Adrenal gland (tissue), 9 donors: ENCODE measurements at regions not wholly inside any gene's neighbourhood (a gene's known extent, or its start where the extent isn't known, plus 50 kb on each side); places are given as distances from the start of the nearest gene placed in this dataset.

Experiments
- DNase-seq, 7 donors: peaks; one replicate each; pipeline ENCODE4 v3.0.0-alpha.2; 2019 to 2020
- H3K27ac ChIP-seq, 5 donors: fragments of 200-600 bp; sonication (generic) in 4 of 5; 1 replicate in 3 of 5; 2 replicates in 2 of 5; pipeline versions ENCODE4 v1.5.1 to v1.8.0; 2016 to 2020; ENCODE audit warnings: mild to moderate bottlenecking in 1 of 5
- H3K27me3 ChIP-seq: fragments of 200-600 bp; 2 replicates; pipeline ENCODE4 v1.8.0; 2021
- H3K36me3 ChIP-seq, 2 donors: fragments of 200-600 bp; replicated peaks in 1 of 2; 1 replicate in 1 of 2; 2 replicates in 1 of 2; pipeline versions ENCODE4 v1.5.1 to v1.8.0; 2018 to 2022
- H3K4me1 ChIP-seq, 2 donors: fragments of 200-600 bp; replicated peaks in 1 of 2; 1 replicate in 1 of 2; 2 replicates in 1 of 2; pipeline versions ENCODE4 v1.5.1 to v1.8.0; 2018 to 2021
- H3K4me3 ChIP-seq, 4 donors: fragments of 200-600 bp; sonication (generic) in 3 of 4; one replicate each; pipeline ENCODE4 v1.5.1; 2016 to 2018
- H3K9me3 ChIP-seq, 3 donors: fragments of 200-600 bp; sonication (generic) in 1 of 3; replicated peaks in 1 of 3; 1 replicate in 2 of 3; 2 replicates in 1 of 3; pipeline versions ENCODE4 v1.5.1 to v1.8.0; 2016 to 2021
- CTCF ChIP-seq, 6 experiments: fragments of 450-650 bp in 4 of 6; fragments of 200-600 bp in 2 of 6; sonication (generic) in 1 of 6; IDR thresholded peaks; 1 replicate in 5 of 6; 2 replicates in 1 of 6; pipeline versions ENCODE4 v1.5.1 to v1.8.0; 2016 to 2021; ENCODE audit warnings: antibody characterized with exemption in 6 of 6, mild to moderate bottlenecking in 2 of 6, moderate library complexity in 1 of 6
- POLR2A ChIP-seq, 2 donors: fragments of 450-650 bp; IDR thresholded peaks; one replicate each; pipeline ENCODE4 v1.6.1; 2017; ENCODE audit warnings: antibody characterized with exemption in 2 of 2, mild to moderate bottlenecking in 2 of 2, moderate library complexity in 1 of 2
- WGBS, 4 donors: extraction: QIAGEN DNeasy Blood & Tissue Kit in 2 of 4; methylation state at CpG; one replicate each; pipeline versions ENCODE4 v1.1.5 to v1.1.7; 2013 to 2017; 5-methylcytosine and 5-hydroxymethylcytosine counted together
- intact Hi-C, 2 donors: fragments of 100-400 bp; cut with DNase I; formaldehyde crosslinking; loops; one replicate each; pipeline versions ENCODE4 v1.14.1 to v1.15.0; 2022 to 2023
- donor health status: healthy with polysubstance abuse.
- donor health status: Bipolar disorder and iron deficiency.
- donor health status: DM: yes; HTN: yes; CAD: no.
- donor health status: DM: no; HTN: no; CAD: no.
- donor health status: DM: no; HTN: no; CAD: no.

- H3K27me3 ChIP-seq: no peaks in the 10 kb centered on the region
- DNase-seq: no peak
- WGBS, 4 donors: 58 to 71% (median 64%) methylated on average over 6 of the region's 6 CpGs
These were observed 140.8 kb downstream of the IQUB start for GRCh38 chr7:123393623-123394022.

GRCh38 chr7:123372368-123372767 is 162.0 kb downstream of the IQUB start:
- intact Hi-C loops: no loop called here
- Histone ChIP-seq H3K9me3 (no peaks in the 10 kb centered on the region), H3K4me3 (no peak overlapping the region), H3K4me1 (peaks cover 0 to 4% of the 10 kb centered on the region in 2 donors), H3K36me3 (no peaks in the 10 kb centered on the region), H3K27ac (no peak overlapping the region), H3K27me3 (no peaks in the 10 kb centered on the region)
- DNase-seq: no peak
- no peak for TF ChIP-seq POLR2A (IDR thresholded peaks at IDR 0.05)
- TF ChIP-seq CTCF (IDR thresholded peaks at IDR 0.05): no peak
- 28 to 44% (median 35%) methylated on average over 1 of the region's 1 CpG for WGBS, 4 donors

More at GRCh38 chr7:123393623-123394022, 140.8 kb downstream of the IQUB start:
- intact Hi-C loops: no loop called here
- no peaks in the 10 kb centered on the region for H3K9me3 ChIP-seq
- no peaks in the 10 kb centered on the region for H3K36me3 ChIP-seq
- TF ChIP-seq CTCF (IDR thresholded peaks at IDR 0.05): no peak
- TF ChIP-seq POLR2A (IDR thresholded peaks at IDR 0.05): no peak
- H3K4me3 ChIP-seq: no peak overlapping the region
- H3K4me1 ChIP-seq: no peaks in the 10 kb centered on the region
- no peak overlapping the region for H3K27ac ChIP-seq

GRCh38 chr7:123367484-123368122 is 166.8 kb downstream of the IQUB start:
- Histone ChIP-seq H3K27me3 (no peaks in the 10 kb centered on the region), H3K36me3 (no peaks in the 10 kb centered on the region), H3K9me3 (no peaks in the 10 kb centered on the region), H3K4me1 (peaks cover 0 to 4% of the 10 kb centered on the region in 2 donors), H3K27ac (no peak overlapping the region), H3K4me3 (no peak overlapping the region)
- 24 to 39% (median 33%) methylated on average over 5 of the region's 5 CpGs for WGBS, 4 donors
- peak; percentile 69 to 79 (median 72) for TF ChIP-seq CTCF (IDR thresholded peaks at IDR 0.05)
- no peak for TF ChIP-seq POLR2A (IDR thresholded peaks at IDR 0.05)
- intact Hi-C loops: no loop called here
- DNase-seq: peak in 6 of 7 donors; percentile 18 to 56 (median 41)

GRCh38 chr7:123367031-123367430 is 167.3 kb upstream of the SLC13A1 start:
- intact Hi-C loops: no loop called here
- Histone ChIP-seq H3K27me3 (no peaks in the 10 kb centered on the region), H3K4me1 (peaks cover 0 to 2% of the 10 kb centered on the region in 2 donors), H3K9me3 (no peaks in the 10 kb centered on the region), H3K4me3 (no peak overlapping the region), H3K36me3 (no peaks in the 10 kb centered on the region), H3K27ac (no peak overlapping the region)
- TF ChIP-seq POLR2A (IDR thresholded peaks at IDR 0.05) (no peak), CTCF (IDR thresholded peaks at IDR 0.05) (no peak)
- DNase-seq: no peak
- WGBS, 4 donors: 45 to 51% (median 48%) methylated on average over 4 of the region's 4 CpGs
